HG02610 (cell line): ENCODE measurements at regions not wholly inside any gene's neighbourhood (a gene's known extent, or its start where the extent isn't known, plus 50 kb on each side); places are given as distances from the start of the nearest gene placed in this dataset.

Experiments
- ATAC-seq: cut with Tn5 transposase; IDR thresholded peaks from one replicate; pipeline ENCODE4 v1.9.1; 2021; ENCODE audit warnings: mild to moderate bottlenecking, moderate library complexity; ENCODE audit not compliant: unreplicated experiment

DNA sequence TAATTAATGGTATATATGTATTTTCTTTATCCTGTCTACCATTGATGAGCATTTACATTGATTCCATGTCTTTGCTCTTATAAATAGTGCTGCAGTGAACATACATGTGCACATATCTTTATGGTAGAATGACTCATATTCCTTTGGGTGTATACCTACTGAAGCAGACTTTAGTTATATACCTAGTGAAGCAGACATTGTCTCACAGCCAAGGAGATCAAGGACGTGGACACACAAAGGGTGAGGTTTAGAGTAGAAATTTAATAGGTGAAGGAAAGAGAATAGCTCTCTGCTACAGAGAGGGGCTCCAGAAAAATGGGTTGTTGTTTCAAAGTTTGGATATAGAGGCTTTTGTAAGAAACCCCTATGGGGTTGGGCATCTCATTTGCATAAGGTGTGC, 700.3 kb downstream of the CDH11 start:
- no peak for ATAC-seq

DNA sequence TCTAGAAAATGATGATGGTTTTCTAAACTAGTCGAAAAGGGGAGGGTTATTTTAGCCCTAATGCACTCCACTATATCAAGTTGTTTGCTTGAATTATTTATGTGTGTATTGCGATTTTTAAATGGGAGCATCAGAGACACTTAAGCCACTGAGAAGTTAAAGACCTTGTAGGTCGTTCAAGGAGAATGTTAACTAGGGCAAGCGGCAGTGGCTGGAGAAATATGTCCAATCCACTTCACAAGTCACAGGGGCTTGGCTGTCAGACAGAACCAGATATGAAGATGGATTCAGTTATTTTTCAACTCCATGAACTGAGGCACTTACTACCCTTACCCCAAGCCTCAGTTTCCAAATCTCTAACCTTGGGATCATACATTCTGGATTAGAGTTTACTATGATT, 702.0 kb downstream of the CDH11 start:
- no peak for ATAC-seq

DNA sequence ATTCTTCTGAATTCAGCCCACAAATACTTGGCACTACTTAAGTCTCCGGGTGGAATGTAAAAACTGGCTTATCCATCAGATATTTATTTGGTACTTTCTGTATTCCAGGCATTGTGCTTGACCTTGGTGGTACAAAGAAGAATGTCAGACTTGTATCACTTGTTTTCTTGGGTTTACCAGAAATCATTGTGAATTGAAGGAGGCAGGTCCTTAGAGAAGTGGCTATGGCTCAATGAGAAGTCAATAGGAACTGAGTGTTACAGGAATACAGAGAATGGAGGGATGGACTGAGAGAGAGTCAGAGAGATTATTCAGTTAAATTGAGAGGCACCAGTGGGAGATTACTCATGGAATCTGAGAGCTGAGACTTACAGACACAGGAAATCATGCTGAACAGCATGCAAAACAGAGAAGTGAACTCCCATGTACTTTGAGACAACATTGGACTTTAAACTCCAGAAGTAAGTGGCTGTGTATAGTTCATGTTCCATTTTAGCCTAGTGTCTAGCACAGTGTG, 704.1 kb downstream of the CDH11 start:
- ATAC-seq: no peak

DNA sequence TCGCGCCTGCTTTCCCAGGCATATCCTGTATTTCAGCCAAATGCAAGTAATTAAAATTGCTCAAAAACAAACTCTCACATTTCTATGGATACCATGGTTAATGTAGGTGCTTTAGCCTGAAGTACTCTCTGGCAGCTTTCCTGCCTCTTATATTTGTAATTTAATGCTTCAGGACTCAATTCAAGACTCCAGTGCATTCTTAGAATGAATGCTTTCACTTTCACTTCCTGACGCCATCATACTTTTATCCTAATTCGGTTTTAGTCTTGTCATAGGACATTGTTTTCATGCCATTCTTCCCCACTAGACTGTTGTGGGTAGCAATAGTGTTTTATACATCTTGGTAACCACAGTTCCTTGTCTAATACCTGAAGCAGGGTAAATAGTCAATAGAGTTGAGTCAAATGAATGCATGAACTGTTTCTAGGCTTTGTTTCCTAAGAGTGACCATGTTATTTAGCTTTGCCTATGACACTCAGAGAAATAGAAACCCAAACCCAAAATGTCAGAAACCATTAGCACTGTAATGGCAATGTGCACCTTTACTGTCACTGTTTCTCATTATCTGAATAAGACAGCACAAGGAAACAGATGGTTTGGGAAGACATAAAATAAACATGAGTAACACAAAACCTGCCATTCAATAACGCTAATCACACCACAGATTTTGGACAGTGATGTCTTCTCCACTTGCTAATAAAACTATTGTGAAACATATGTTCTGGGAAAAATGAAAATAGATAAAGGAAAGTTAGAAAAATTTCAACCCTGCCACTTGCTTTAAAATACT, 705.5 kb downstream of the CDH11 start:
- no peak for ATAC-seq

DNA sequence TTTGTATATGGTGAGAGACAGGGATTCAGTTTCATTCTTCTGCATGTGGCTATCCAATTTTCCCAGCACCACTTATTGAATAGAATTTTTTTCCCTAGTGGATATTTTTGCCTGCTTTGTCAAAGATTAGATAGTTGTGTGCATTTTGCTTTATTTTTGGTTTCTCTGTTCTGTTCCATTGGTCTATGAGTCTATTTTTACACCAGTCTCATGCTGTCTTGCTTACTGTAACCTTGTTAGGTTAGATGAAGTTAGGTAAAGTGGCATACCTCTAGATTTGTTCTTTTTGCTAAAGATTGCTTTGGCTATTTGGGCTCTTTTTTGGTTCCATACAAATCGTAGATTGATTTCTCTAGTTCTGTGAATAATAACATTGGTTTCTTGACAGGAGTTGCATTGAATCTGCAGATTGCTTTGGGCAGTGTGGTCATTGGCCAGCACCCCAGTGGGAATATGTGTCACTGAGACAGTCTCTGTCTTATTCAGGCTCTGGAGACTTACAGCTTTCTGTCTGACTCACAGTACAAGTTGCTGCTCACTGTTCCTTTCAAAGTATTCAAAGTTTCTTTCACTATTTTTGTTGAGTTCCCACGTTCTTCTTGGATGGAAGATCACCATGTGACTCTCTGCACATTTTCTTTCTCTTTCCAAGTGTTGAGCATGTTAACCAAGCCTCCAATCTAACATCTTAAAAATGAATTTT, 709.1 kb downstream of the CDH11 start:
- peak; percentile 52 for ATAC-seq

DNA sequence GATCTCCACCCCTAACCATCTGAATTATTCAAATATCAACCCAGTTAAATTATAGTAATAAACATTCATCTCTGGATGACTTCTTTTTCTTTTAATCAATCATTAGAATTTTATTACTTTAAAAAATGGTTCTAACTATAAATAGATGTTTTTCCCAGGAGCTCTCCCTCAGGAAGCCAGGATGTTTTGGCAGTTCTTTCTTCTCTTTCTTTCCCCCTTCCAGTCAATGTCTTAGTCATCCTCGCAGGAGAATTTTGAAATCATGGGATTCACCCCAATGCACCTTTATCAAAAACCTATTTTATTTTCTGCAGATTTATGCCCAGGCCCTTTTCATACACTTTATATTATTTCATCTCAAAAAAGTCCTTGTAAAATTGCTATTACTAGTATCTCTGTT, 711.6 kb downstream of the CDH11 start:
- ATAC-seq: no peak

DNA sequence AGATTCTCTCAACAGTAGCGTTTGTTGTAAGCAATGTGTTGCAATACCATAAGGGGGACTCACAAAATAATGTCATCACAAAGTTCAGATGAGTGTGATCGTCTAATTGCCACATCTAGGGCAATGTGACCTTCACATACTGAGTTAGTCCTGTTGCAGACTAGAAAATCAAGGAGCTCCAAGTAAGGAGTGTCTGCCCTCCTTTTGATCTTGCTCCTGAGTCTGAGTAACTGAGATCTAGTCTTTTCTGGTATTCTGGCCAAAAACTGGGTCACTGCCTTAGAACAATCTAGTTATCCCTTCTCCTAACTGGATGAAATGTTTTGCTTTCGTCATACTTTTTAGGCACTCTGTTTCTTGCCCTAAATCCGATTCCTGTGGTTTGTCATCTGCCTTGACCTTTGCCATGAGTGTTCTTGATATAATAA, 712.1 kb downstream of the CDH11 start:
- ATAC-seq: no peak

DNA sequence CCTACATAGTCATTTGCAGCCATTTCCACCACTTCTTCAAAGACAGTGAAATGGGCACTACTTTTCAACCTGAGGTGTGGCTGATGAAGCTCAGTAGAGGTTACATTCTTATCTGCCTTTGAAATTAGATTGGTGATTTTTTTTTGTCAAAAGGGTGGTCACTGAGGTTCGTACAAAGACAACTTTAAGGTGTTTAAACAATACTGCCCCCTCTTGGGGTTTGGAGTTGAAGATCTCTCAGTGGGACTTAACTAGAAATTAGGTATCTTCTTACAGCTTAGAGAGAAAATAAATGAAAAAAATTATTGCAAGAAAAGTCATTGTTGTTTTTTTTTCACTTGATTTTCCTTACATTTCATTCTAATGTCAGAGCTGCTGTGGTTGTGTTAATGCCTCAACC, 713.2 kb downstream of the CDH11 start:
- no peak for ATAC-seq

DNA sequence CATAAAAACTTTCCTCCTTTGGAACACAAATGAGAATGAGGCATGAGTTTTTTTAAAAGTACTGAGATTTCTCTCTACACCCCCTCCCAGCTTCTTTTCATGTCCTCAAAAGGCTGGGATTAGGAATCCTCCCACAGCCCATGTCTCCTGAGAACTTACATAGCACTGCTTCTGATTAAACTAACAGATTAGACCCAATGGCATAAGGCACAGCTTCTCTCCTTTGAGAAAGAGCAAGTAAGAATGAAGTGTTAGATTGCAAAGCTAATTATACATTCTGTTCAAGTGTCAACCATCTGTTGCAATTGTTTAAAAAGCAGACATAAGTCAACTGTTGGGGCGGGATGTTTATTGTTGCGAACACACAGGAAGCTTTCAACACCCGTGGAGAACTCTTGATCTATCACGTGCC, 715.1 kb downstream of the CDH11 start:
- ATAC-seq: no peak

DNA sequence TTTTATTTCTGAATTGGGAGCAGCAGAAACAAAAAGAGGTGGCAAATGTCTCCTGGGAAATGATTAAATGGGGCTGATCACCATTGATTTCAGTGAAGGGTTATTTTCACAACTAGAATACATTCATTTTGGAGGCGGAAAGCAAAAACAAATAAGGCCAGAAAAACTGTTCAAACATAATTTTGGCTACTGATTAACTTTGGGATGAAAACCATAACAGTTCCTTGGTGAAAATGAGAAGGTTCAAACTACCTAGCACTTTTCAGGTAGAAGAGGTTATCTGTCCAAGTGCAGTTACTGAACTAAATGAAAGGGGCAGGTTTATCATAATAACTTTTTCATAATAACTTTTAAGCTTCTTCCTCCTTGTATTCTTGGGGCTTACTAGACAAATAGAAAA, 718.5 kb downstream of the CDH11 start:
- ATAC-seq: no peak

DNA sequence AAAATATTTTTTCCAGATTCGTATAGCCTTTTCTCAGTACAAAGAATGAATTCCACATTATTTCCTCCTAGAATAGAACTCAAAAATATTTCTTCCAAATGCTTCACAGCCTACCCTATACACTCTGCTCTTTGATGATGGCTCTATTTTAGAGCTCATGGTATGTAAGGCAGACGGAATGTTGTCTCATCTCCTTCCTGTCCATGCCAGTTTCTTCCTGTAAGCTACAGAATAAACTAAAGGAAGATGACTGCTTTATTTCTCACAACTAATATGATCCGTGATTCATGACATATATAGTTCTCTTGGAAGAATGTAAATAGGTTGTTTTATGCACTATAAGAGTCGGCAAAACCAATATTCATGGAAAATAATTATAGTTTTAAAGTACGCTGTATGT, 723.1 kb downstream of the CDH11 start:
- no peak for ATAC-seq

DNA sequence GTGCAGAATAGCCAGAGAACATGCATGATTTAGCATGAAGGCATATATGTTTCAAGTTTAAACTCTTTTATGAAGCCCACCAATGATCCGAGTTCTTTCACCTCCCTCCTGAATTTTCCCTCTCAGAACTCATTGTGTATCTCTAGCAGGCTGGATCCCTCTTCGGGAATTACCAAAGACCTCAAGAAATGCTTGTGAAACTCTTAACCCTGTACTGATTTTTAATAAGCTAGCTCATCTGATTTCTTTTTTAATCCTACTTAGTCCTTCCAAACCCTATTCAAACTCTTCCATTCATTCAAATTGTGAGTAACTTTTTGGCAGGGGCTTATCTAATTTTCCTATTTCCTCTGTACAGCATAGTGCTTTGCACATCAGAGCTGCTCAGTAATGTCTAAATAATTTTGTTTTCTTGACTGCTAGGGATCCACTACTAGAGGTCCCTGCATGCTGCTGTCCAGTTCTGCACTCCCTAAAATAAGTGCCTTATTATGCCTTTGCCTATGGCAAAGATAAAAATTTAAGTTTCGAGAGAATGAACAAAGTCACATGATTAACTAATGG, 723.8 kb downstream of the CDH11 start:
- no peak for ATAC-seq

DNA sequence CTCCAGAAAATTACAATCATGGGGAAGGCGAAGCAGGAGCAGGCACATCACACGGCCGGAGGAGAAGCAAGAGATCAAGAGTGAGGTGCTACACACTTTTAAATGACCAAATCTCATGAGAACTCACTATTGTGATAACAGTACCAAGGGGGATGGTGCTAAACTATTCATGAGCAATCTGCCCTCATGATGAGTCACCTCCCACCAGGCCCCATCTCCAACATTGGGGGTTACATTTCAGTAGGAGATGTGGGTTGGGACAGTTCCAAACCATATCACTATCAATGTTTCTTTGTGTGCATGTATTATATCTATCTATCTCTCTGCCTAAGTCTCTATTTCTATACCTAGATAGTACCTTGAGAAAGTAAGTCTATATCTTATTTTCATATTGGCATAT, 724.8 kb downstream of the CDH11 start:
- no peak for ATAC-seq

DNA sequence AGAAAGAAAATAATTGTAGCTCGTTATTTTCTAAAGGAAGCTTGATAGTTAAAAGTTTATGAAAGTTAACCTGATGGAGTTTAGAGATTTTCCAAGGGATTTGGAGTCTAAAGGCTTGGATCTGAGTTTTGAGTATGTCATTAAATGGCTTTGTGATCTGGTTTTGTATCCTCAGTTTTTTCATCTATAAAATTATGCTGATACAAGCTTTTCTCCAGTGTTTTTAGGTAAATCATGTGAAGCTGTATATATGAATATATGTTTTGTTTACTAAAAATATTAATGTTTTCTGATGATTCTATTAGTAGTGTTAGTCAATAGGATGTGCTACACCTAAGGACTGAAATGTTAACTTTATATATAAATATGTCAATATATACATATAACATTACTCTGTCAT, 727.8 kb downstream of the CDH11 start:
- no peak for ATAC-seq

DNA sequence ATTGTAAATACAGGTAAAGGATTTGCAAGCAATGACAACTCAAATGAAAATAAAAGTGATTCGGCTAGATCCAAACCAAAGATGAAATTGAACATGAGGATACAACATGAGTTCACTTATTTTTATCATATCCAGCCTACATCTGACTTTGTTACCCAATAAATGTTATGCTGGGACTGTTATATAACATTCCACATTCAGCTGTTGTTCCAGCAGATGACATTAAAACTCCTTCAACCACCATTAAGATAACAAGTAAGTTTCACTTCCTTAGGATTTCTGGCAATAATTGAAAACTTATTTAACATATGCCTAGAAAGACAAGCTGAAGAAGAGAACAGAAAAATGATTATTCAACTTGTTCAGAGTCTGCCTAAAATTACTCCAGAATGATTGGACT, 729.4 kb downstream of the CDH11 start:
- ATAC-seq: no peak

DNA sequence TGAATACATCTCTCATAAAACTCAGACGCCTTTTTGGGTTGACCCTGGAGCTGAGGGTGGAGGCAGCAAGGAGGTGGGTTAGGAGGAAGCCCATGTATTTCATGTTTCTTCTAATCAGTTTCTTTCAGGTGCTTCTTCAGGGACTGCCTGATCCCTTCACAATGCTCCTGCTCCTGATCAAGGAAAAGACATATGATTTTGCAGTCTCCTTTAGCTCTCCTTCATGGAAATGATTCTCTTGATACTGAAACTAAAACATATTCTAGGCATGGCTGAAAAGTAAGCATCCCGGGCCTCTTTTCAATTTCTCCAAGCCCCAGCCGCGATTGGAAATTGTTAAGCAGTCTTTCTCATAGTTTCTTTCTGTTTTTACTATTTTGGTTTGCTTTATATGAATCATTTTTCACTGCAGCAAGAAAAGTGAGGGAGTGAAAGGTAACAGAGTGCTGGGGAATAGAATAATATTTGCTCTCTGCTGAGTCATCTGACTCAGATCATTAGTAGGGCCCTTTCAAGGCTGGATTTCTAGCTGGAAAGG, 730.7 kb downstream of the CDH11 start:
- ATAC-seq: no peak

DNA sequence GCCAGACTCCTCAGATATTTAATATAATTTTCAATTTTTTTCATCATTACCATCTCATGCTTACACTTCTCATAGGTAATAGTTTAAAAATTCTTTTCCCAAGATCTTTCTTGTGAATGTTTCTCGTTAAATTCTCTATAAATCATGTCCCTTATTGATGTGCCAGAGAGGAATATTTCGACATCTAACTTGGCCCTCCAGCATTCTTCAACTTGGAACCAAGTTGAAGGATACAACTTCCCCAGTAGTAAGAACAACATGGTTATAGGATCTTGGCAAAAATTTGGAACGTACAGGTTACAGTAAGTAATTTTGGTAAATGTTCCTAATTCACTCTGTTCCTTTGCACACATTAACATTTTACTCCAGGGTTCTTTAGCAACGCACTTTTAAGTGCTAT, 731.8 kb downstream of the CDH11 start:
- no peak for ATAC-seq

DNA sequence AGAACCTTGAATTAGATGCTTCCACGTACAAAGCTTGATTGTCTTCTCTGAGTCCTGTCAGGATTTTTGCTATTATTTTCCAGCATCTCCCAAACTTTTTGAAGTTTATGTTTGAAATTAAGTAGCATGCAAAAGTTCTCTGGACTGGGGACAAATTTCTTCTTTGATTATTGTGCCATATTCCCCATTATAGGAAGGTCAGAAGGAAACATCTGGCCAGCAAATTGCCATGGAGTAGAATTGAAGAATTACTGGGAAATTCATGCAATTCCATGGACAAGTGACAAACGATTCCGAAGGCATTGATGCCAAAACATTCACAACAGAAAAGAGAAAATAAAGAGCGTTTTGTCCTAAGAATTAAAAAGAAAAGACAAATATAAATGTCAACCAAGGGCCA, 737.2 kb downstream of the CDH11 start:
- no peak for ATAC-seq

DNA sequence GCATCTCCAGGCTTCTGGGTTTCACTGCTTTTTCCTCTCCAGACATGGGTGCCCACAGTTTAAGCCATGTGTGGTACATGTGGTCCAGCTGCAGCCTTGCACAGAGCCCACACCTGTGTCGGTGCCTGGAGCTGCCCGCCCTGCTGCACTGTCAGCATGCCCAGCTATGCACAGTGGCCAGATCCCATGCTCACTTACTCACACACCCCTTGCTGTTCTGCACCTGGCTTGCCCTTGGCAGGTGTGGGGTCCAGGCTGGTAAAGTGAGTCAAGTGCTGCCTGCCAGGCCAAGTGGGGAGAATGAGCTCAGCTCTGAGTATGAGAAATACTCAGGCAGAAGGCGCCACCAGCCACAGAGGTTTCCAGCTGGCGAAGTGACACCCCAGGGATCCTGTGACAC, 739.9 kb downstream of the CDH11 start:
- ATAC-seq: no peak

DNA sequence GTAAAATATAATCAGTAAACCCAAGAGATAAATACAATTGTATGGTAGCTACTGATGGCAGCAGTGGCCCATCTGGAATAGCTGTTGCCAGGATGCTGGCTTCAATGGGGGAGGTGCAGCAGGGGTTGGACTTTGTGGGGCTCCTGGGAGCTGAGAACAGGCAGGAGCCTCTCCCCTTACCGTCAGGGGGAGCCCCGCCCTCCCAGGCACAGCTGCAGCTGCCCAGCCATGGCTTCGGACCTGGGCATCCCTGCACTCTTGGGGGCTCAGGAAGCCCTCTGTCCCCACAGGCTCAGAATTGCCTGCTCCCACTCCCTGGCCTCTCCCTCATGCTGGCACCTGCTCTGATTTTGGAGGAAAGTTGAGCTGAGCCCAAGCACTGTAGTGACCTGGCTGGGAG, 741.1 kb downstream of the CDH11 start:
- no peak for ATAC-seq

DNA sequence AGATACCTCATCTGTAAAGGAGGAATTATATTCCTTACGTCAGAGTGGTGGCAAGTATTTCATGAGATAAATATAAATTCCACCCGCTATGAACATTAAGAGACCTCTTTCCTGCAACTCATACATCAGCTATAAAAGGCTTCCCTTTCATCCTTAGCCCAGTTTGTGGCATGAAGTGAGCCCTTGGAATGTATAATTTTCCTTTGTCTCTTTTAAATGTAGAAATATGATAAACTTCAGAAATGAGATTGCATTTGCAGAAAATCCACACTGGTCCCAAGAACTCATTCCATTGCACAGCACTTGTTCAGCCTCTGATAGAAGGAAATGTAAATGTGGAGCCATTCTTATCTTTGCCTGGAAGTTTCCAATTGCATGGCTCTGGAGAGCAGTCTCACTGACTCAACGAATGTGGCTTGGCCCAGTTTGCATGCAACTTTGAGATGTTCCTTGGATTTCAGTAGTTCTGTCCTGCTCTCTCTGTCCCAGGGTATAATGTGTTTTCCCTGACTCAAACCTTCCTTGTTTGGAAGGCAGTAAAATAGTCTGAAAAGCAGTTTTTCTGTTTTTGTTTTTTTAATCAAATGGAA, 746.4 kb downstream of the CDH11 start:
- ATAC-seq: no peak
